Stimulated activated CD8-positive, alpha-beta memory T cell treated with anti-CD3 and anti-CD28 coated beads, Interleukin-12 subunit alpha, Interleukin-12 subunit beta, amount 100 ng/mL, for 24 hours (primary cell): ENCODE measurements at regions not wholly inside any gene's neighbourhood (a gene's known extent, or its start where the extent isn't known, plus 50 kb on each side); places are given as distances from the start of the nearest gene placed in this dataset.
"Not testable (repeated sequence)": the region's sequence is repeated elsewhere in the genome, so short reads cannot be mapped to it uniquely, and the experiment has no call there.

Source experiments
- DNase-seq: peaks from one replicate; pipeline ENCODE4 v3.0.0-alpha.2; 2020; ENCODE audit errors: extremely low read depth

DNA sequence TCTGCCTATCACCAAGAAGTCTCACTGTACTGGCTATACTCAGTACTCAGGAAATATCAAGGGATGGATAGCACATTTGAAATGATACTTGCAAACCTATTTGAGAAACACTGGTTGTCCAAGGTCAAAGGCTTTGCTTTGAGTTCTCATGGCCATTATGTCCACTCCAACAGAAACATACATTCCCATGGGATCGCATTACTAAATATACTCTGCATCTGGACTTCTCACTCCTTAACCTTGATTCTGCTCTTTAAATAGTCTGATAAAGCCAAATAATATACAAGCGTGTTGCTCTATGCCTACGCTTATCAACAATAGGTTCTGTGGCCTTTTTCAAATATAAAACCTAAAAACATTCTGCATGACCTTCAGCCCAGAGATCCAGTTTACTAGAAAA lies 1054.8 kb downstream of the MRPL39 start:
- DNase-seq, result no peak

DNA sequence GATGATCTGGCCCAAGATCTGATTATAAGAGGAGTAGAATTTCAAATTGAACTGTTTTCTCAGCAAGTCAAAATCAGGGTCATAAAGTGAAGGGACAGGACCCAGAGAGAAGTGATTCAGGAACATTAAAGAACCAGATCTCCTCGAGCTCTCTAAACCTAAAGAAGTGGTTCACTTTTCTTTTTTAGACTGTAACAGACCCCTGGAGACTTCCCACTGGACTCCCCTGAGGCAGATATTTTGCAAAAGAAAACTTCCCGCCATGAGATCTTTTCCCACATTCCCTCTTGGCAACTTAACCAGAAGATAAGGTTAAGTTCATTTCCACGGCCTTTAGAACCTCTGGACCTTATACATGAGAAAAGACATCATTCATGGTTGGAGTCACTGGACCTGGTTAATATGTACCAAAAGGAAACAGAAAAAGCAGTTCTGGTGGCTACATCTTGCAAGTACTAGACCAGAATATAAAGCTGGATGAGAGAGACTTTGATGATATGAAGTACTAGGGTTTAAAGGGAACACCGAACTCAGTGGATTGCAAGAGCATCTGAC lies 1061.4 kb downstream of the MRPL39 start:
- DNase-seq, result no peak

- DNase-seq, result no peak
These were observed 1093.1 kb downstream of the MRPL39 start for GRCh38 chr21:24514081-24514733.

DNA sequence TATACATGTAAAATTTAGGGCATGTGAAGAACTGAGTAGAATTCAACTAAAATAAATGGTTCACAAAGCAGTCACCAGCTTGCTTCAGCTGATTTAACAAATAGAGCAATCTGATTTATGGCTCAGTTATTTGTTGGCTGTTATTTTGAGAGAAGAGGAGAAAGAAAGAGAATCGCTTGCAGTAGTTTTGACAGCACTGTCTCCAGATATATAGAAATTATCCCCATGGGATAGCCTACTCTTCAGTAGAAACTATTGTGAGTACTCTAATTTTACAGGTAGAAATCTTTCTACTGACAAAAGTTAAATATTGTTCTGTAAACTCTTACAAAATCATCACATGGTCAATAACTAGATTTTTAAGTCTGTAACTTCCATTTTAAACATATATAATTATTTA lies 1098.2 kb downstream of the MRPL39 start:
- DNase-seq, result no peak

GRCh38 chr21:24486973-24487372 lies 1120.3 kb downstream of the MRPL39 start:
- no peak for DNase-seq

DNA sequence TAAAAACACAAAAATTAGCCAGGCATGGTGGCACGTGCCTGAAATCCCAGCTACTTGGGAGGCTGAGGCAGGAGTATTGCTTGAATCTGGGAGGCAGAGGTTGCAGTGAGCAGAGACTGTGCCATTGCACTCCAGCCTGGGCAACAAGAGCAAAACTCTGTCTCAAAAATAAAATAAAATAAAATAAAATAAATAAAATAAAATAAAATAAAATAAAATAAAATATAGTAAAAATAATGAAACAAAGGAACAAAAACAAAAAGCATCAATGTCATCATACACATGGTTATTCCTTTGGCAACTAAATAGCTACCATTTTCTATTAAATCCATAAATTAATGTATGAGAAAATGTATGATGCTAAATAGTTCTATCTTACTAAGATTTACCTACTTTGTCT lies 1123.9 kb downstream of the MRPL39 start:
- not testable (repeated sequence) for DNase-seq

DNA sequence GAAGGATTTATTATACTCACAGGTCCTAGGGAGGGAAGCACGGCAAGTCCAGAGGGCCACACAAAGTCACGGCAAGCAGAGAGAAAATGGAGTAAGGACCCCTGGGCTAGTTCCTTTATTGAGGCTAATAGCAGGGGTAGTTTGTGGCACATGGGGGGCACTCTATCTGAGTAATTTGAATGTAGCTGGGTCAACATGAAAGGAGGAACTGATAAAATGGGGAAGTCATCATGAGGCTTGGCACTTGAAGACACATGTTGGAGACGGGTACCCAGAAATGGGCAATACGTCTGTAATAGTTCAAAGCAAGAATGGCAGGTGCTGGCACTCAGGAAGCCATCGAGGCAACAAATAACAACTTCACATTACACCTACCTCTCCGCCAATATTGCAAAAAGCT lies 1136.4 kb downstream of the MRPL39 start:
- DNase-seq, result no peak

- DNase-seq, result no peak
These were observed 1150.9 kb downstream of the MRPL39 start for GRCh38 chr21:24456358-24456757.

DNA sequence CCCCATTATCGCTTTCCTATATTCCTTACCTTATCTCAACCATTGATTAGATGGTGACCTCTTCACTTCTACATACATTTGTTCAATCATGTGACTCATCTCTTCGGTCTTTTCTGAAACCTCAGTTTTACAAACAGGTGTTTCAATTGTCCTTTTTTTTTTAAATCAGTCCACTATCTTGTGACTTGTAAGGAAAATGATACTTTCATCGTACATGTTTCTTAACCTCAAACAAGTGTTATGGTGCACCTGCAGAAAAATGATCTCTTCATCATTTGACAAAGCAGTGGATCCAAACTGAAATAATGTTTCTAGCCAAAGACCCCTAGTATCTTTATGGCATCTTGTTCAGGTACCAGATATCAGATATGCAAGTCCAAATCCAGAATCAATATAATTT lies 1157.2 kb downstream of the MRPL39 start:
- DNase-seq, result no peak

DNA sequence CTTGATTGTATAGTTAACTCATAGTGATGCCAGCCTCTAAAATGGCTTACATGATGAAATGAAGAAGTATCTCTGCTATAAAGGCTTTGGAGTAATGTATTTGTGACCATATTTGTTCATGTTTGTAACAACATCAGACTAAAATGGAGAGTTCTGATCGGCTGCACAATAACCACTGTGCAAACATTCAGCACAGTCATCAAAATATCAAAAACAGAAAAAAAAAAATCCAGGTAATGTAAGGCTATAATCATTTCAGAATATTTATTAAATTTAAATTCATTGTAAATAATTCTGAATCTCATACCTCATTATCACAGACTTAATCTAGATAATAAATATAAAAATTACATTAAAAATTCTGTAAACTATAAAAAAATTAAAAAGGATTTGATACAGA lies 1161.8 kb downstream of the MRPL39 start:
- no peak for DNase-seq

- no peak for DNase-seq
These were observed 1162.5 kb downstream of the MRPL39 start for GRCh38 chr21:24444736-24445135.

DNA sequence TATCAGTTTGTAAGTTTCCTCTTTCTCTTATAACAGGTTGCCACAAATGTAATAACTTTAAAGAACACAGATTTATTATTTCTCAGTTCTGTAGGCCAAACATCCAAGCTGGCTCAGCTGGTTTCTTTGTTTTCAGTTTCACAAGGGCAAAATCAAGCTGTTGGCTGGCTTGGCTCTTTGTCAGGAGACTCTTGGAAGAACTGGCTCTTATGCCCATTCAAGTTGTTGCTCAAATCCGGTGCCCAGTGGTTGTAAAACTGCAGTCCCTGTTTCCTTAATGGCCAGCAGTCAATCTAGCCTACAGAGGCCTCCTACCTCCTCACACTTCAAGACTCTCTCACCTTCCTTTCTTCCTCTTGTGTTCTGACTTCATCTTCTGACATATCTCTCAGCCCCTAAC lies 1171.0 kb downstream of the MRPL39 start:
- DNase-seq, result no peak

- DNase-seq, result peak; percentile 0
These were observed 1178.6 kb downstream of the MRPL39 start for GRCh38 chr21:24428591-24429199.

- DNase-seq, result no peak
These were observed 1182.5 kb downstream of the MRPL39 start for GRCh38 chr21:24424776-24425175.

- DNase-seq, result no peak
These were observed 1183.7 kb downstream of the MRPL39 start for GRCh38 chr21:24423546-24423945.

GRCh38 chr21:24420689-24421088 lies 1186.6 kb downstream of the MRPL39 start:
- DNase-seq, result no peak

- not testable (repeated sequence) for DNase-seq
These were observed 1187.6 kb downstream of the MRPL39 start for GRCh38 chr21:24419641-24420040.

GRCh38 chr21:24418671-24419070 lies 1188.6 kb downstream of the MRPL39 start:
- no peak for DNase-seq

GRCh38 chr21:24411429-24411828 lies 1195.9 kb downstream of the MRPL39 start:
- no peak for DNase-seq

GRCh38 chr21:24403221-24403620 lies 1204.1 kb downstream of the MRPL39 start:
- DNase-seq, result no peak

GRCh38 chr21:24395320-24395923 lies 1211.9 kb downstream of the MRPL39 start:
- DNase-seq, result no peak

- no peak for DNase-seq
These were observed 1232.1 kb downstream of the MRPL39 start for GRCh38 chr21:24375201-24375600.

- DNase-seq, result no peak
These were observed 1234.8 kb downstream of the MRPL39 start for GRCh38 chr21:24372506-24372905.
